ENCODE measurements at regions not wholly inside any gene's neighbourhood (a gene's known extent, or its start where the extent isn't known, plus 50 kb on each side); places are given as distances from the start of the nearest gene placed in this dataset.
A peak's percentile ranks its signal among the peaks of the same experiment; 100 is the strongest.

- no peak for DNase-seq
- H3K27ac Mint-ChIP-seq: peak overlapping the region in 1 of 2 donors; percentile 72
Observed at GRCh38 chr20:53714524-53714923, 120.9 kb upstream of the ZNF217 start.

GRCh38 chr20:53713328-53714056, 119.9 kb upstream of the ZNF217 start:
- Mint-ChIP-seq H3K4me1 (ENCODE audit: low read depth in 2 of 2) (peaks cover 7 to 12% of the 10 kb centered on the region in 2 donors), H3K27me3 (no peaks in the 10 kb centered on the region), H3K36me3 (ENCODE audit: insufficient read depth) (no peaks in the 10 kb centered on the region), H3K4me3 (no peak overlapping the region), H3K9me3 (no peaks in the 10 kb centered on the region), H3K27ac (no peak overlapping the region)
- no peak for ATAC-seq (replicated peaks)
- no peak for DNase-seq

More at GRCh38 chr20:53714524-53714923, 120.9 kb upstream of the ZNF217 start:
- Mint-ChIP-seq H3K9me3 (no peaks in the 10 kb centered on the region), H3K4me3 (no peak overlapping the region), H3K36me3 (ENCODE audit: insufficient read depth) (no peaks in the 10 kb centered on the region), H3K4me1 (ENCODE audit: low read depth in 2 of 2) (peaks cover under 1 to 5% of the 10 kb centered on the region in 2 donors), H3K27me3 (no peaks in the 10 kb centered on the region)
- ATAC-seq (replicated peaks): no peak

GRCh38 chr20:53712212-53712977, 118.8 kb upstream of the ZNF217 start:
- no peak for DNase-seq
- no peak for ATAC-seq (replicated peaks)
- H3K36me3 Mint-ChIP-seq (ENCODE audit: insufficient read depth): no peaks in the 10 kb centered on the region
- no peaks in the 10 kb centered on the region for H3K9me3 Mint-ChIP-seq
- H3K4me1 Mint-ChIP-seq (ENCODE audit: low read depth in 2 of 2): peaks cover 17 to 23% of the 10 kb centered on the region in 2 donors
- H3K4me3 Mint-ChIP-seq: no peak overlapping the region
- no peak overlapping the region for H3K27ac Mint-ChIP-seq
- H3K27me3 Mint-ChIP-seq: no peaks in the 10 kb centered on the region

- H3K9me3 Mint-ChIP-seq: no peaks in the 10 kb centered on the region
- no peak overlapping the region for H3K27ac Mint-ChIP-seq
- ATAC-seq (replicated peaks): no peak
- H3K4me1 Mint-ChIP-seq (ENCODE audit: low read depth in 2 of 2): peaks cover 25 to 31% of the 10 kb centered on the region in 2 donors
- H3K36me3 Mint-ChIP-seq (ENCODE audit: insufficient read depth): no peaks in the 10 kb centered on the region
- no peaks in the 10 kb centered on the region for H3K27me3 Mint-ChIP-seq
- H3K4me3 Mint-ChIP-seq: no peak overlapping the region
- DNase-seq: no peak
Observed at GRCh38 chr20:53711333-53712211, 117.9 kb upstream of the ZNF217 start.

- no peak for DNase-seq
- peak overlapping the region; percentile 81 to 89 for H3K27ac Mint-ChIP-seq
Observed at GRCh38 chr20:53708129-53708968, 114.7 kb upstream of the ZNF217 start.

GRCh38 chr20:53707371-53708055, 113.9 kb upstream of the ZNF217 start:
- Mint-ChIP-seq H3K4me1 (ENCODE audit: low read depth in 2 of 2) (peaks cover 28 to 35% of the 10 kb centered on the region in 2 donors), H3K27ac (peak overlapping the region; percentile 81 to 89), H3K36me3 (ENCODE audit: insufficient read depth) (no peaks in the 10 kb centered on the region), H3K9me3 (no peaks in the 10 kb centered on the region), H3K4me3 (peak overlapping the region; percentile 38 to 69), H3K27me3 (no peaks in the 10 kb centered on the region)
- no peak for DNase-seq
- no peak for ATAC-seq (replicated peaks)

More at GRCh38 chr20:53708129-53708968, 114.7 kb upstream of the ZNF217 start:
- peak overlapping the region; percentile 38 to 69 for H3K4me3 Mint-ChIP-seq
- H3K4me1 Mint-ChIP-seq (ENCODE audit: low read depth in 2 of 2): peaks cover 28 to 35% of the 10 kb centered on the region in 2 donors
- no peaks in the 10 kb centered on the region for H3K9me3 Mint-ChIP-seq
- H3K27me3 Mint-ChIP-seq: no peaks in the 10 kb centered on the region
- peak; percentile 65 for ATAC-seq (replicated peaks)
- H3K36me3 Mint-ChIP-seq (ENCODE audit: insufficient read depth): no peaks in the 10 kb centered on the region

- H3K27me3 Mint-ChIP-seq: no peaks in the 10 kb centered on the region
- ATAC-seq (replicated peaks): peak; percentile 59
- peak overlapping the region; percentile 10 to 69 for H3K4me3 Mint-ChIP-seq
- no peaks in the 10 kb centered on the region for H3K9me3 Mint-ChIP-seq
- peak in 1 of 3 experiments; percentile 1 for DNase-seq
- peaks cover under 1% of the 10 kb centered on the region for H3K36me3 Mint-ChIP-seq (ENCODE audit: insufficient read depth)
- peaks cover 28 to 35% of the 10 kb centered on the region in 2 donors for H3K4me1 Mint-ChIP-seq (ENCODE audit: low read depth in 2 of 2)
- H3K27ac Mint-ChIP-seq: peak overlapping the region; percentile 81 to 89
Observed at GRCh38 chr20:53706466-53707370, 113.1 kb upstream of the ZNF217 start.

- peak overlapping the region; percentile 81 to 89 for H3K27ac Mint-ChIP-seq
- H3K9me3 Mint-ChIP-seq: no peaks in the 10 kb centered on the region
- peak overlapping the region in 1 of 2 donors; percentile 34 for H3K4me3 Mint-ChIP-seq
- DNase-seq (no peak), ATAC-seq (replicated peaks) (no peak)
- H3K27me3 Mint-ChIP-seq: no peaks in the 10 kb centered on the region
- peaks cover 29 to 36% of the 10 kb centered on the region in 2 donors for H3K4me1 Mint-ChIP-seq (ENCODE audit: low read depth in 2 of 2)
- H3K36me3 Mint-ChIP-seq (ENCODE audit: insufficient read depth): peaks cover 2% of the 10 kb centered on the region
Observed at GRCh38 chr20:53706008-53706465, 112.4 kb upstream of the ZNF217 start.

GRCh38 chr20:53702617-53703016, 109.0 kb upstream of the ZNF217 start:
- Mint-ChIP-seq H3K9me3 (no peaks in the 10 kb centered on the region), H3K36me3 (ENCODE audit: insufficient read depth) (peaks cover 2% of the 10 kb centered on the region), H3K4me3 (no peak overlapping the region), H3K4me1 (ENCODE audit: low read depth in 2 of 2) (peaks cover 20 to 25% of the 10 kb centered on the region in 2 donors), H3K27me3 (no peaks in the 10 kb centered on the region), H3K27ac (no peak overlapping the region)
- ATAC-seq (replicated peaks): no peak
- no peak for DNase-seq

- H3K27ac Mint-ChIP-seq: no peak overlapping the region
- H3K36me3 Mint-ChIP-seq (ENCODE audit: insufficient read depth): peaks cover 5% of the 10 kb centered on the region
- H3K4me3 Mint-ChIP-seq: no peak overlapping the region
- no peaks in the 10 kb centered on the region for H3K9me3 Mint-ChIP-seq
- DNase-seq (no peak), ATAC-seq (replicated peaks) (no peak)
- H3K27me3 Mint-ChIP-seq: no peaks in the 10 kb centered on the region
- peaks cover 8 to 10% of the 10 kb centered on the region in 2 donors for H3K4me1 Mint-ChIP-seq (ENCODE audit: low read depth in 2 of 2)
Observed at GRCh38 chr20:53699906-53700305, 106.3 kb upstream of the ZNF217 start.

GRCh38 chr20:53699085-53699674, 105.5 kb upstream of the ZNF217 start:
- ATAC-seq (replicated peaks): no peak
- H3K4me3 Mint-ChIP-seq: no peak overlapping the region
- H3K27me3 Mint-ChIP-seq: no peaks in the 10 kb centered on the region
- H3K27ac Mint-ChIP-seq: peak overlapping the region in 1 of 2 donors; percentile 73
- DNase-seq: no peak
- no peaks in the 10 kb centered on the region for H3K9me3 Mint-ChIP-seq
- H3K36me3 Mint-ChIP-seq (ENCODE audit: insufficient read depth): peaks cover 6% of the 10 kb centered on the region
- H3K4me1 Mint-ChIP-seq (ENCODE audit: low read depth in 2 of 2): peaks cover 8 to 10% of the 10 kb centered on the region in 2 donors
